T-helper 1 cell treated with Interleukin-12 subunit alpha and Interleukin-12 subunit beta and Interleukin-4 antibody, amounts not matched to agents 30 ng/mL and 1 ng/mL, for 36 hours (primary cell): ENCODE measurements at regions not wholly inside any gene's neighbourhood (a gene's known extent, or its start where the extent isn't known, plus 50 kb on each side); places are given as distances from the start of the nearest gene placed in this dataset.

Experiments
- intact Hi-C: fragments of 100-400 bp; cut with micrococcal nuclease; formaldehyde crosslinking; loops from one replicate; pipeline ENCODE4 v1.15.1; 2024

DNA sequence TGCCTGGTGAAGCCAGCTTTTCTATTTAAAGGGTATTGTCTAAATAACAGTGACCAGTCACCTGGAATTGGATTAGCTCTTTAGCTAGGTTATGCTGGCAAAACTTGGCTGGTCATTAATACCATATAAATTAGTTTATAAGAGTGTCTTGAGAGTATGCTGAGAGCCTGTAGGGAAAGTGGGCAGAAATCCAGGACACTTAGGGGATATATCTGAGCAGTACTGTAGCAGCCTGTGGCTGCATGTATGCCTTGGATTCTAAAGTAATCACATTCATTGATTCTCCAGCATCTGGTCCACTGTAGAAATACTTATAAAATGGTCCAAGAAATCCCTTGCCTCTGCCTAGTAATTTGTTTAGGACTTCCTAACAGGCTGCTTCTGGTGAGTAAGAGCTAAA lies 288.9 kb upstream of the DMAC1 start:
- intact Hi-C loops, result no loop called here

DNA sequence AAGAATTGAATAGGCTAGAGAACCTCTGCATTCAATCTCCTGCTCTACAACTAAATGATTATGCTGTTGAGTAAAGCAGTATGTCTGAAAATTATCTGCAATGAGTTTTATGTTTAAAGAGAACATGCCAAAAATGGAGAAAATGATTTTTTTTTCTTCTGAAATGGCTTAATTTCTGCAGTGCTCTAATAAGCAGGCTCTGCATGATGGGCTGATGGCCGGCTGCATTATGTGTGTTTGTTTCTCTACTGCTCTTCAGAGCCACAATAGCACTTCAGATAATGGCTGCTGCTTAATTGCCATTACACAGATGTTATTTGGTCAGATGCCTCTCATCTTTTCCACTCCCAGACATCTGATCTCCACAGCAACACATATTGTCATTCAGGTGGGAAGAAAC lies 286.4 kb upstream of the DMAC1 start:
- intact Hi-C loops, result no loop called here

DNA sequence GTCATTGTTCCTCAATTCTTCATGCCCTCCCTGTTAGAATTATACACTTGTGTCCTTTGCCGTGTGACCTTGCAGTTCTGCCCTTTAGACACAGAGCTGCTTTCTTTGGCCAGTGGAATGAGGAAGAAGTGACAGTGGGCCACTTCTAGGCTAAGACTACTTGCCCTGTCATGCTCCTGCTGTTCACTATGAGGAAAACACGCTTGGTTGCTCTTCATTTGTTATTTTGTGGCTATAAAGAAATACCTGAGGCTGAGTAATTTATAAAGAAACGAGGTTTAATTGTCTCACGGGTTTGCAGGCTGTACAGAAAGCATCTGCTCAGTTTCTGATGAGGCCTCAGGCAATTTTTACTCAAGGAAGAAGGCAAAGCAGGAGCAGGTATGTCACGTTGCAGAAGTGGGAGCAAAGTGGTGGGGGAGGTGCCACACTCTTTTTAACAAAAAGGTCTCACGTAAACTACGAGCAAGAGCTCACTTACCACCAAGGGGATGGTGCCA lies 279.1 kb upstream of the DMAC1 start:
- intact Hi-C loops, result no loop called here

GRCh38 chr9:8074713-8075286 lies 275.2 kb upstream of the DMAC1 start:
- intact Hi-C loops, result no loop called here

- intact Hi-C loops, result no loop called here
Observed at GRCh38 chr9:8071445-8071798, 271.8 kb upstream of the DMAC1 start.

DNA sequence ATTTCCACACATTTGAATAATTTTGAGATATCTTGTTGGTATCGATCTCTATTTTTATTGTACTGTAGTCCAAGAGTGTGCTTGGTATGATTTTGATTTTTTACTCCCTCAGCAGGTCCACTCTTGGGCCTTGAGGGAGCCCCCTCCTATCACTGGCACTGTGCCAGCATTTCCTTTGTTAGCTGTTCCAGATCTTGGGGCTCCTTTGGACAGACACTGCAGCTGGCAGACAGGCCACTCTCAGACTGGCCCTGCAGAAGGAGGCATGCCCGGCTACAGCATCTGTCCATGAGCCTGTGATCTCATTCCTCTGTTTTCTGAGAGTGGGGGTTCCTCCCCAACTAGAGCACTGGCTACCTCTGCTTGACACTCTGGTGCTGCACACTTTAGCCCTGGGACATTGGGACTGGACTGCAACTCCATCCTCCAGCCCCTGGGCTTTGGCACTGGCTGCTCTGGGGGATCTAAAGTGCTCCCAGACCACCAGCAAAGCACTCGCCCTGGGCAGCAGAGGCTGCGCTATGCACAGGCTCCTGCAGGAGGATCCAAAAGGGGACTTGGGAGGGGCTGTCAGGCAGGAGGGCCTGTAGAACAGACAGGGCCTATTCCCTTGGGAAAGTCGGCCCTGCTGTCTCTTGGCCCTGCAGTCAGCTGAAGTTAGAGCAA lies 271.3 kb upstream of the DMAC1 start:
- intact Hi-C loops, result no loop called here

GRCh38 chr9:8062459-8062858 lies 262.9 kb upstream of the DMAC1 start:
- intact Hi-C loops, result loop anchor here (10.0 kb wide), 1 partner anchor 218 kb away; no protein-coding TSS in a partner anchor

DNA sequence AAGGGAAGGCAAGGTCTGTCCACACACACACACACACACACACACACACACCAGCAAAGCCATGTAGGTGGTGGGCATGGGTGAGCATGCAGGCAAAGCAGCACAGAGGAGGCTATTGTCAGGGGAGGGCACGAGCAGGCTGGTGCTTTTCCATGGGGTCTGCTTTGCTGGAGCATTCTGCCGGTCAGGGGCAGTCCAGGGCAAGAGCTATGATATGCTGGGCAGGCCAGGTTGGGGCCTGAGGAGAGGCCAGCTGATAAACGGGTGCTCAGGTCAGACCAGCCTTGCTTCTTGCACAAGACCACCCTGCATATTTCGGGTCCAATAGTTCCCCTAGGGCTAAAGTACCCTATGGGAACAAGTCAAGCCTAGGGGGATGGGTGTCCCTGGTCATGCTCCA lies 253.9 kb upstream of the DMAC1 start:
- intact Hi-C loops, result no loop called here

DNA sequence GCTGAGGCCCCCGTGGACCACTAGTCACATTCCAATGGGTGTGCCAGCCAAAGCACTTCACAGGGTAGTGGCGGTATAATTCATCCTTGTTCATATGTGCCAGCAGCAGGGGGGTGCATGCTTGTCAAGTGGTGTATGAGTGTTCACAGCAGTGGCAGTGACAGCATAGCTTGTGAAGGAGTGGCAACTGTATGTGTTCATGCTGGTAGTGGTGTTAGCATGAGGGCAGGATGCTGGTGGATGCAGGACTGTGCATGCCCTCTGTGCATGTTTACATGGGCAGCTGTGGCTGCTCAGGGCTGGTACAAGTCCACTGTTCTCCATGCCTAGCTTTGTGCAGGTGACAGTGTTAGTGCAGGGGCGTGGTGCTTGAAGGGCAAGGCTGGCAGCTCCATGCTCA lies 253.4 kb upstream of the DMAC1 start:
- intact Hi-C loops, result no loop called here

DNA sequence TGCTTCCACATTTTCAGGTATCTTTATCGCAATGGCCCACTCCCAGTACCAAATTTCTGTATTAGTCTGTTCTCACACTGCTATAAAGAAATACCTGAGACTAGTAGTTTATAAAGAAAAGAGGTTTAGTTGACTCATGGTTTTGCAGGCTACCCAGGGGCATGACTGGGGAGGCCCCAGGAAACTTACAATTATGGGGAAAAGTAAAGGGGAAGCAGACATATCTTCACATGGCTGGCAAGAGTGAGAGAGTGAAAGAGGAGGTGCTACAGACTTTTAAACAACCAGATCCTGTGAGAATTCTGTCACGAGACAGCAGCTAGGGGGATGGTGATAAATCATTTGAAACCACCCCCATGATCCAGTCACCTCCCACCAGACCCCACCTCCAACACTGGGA lies 238.2 kb upstream of the DMAC1 start:
- intact Hi-C loops, result no loop called here

DNA sequence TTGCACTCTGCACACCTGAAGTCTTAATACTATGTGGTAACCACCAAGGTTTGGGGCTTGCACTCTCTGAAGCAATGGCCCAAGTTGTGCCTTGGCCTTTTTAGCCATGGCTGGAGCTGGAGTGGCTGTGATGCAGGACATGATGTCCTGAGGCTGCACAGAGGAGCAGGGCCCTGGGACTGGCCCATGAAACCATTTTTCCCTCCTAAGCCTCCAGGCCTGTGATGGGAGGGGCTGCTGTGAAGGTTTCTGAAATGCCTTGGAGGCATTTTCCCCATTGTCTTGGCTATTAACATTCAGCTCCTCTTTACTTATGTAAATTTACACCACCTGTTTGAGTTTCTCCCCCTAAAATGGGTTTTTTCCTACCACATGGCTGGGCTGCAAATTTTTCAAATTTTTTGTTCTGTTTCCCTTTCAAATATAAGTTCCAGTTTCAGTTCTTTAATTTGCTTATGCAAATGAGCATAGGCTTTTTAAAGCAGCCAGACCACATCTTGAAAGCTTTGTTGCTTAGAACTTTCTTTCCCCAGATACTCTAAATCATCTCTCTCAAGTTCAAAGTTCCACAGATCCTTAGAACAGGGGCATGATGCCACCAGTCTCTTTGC lies 237.4 kb upstream of the DMAC1 start:
- intact Hi-C loops, result no loop called here

- intact Hi-C loops, result no loop called here
Observed at GRCh38 chr9:8033794-8034193, 234.2 kb upstream of the DMAC1 start.

GRCh38 chr9:8030095-8030494 lies 230.5 kb upstream of the DMAC1 start:
- intact Hi-C loops, result no loop called here

- intact Hi-C loops, result no loop called here
Observed at GRCh38 chr9:8027351-8027750, 227.8 kb upstream of the DMAC1 start.

DNA sequence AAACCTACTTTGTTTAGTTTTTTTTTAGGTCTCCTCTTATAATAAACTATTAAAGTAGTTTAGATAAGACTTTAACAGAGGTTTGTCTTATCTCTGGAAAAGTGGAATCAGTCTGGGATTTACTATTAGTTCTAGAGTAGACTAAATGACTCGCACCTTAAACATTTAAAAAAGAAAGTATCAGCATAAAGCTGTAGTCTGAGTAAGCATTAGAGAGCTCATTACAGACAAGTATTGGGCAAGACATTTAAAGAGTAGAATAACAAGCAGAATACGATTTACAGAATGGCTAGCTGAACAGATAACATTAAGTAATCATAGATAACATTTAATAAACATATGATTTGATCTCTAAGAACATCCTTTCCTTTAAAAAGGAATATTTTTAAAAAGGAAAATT lies 226.0 kb upstream of the DMAC1 start:
- intact Hi-C loops, result no loop called here

- intact Hi-C loops, result no loop called here
Observed at GRCh38 chr9:8020186-8020585, 220.6 kb upstream of the DMAC1 start.

DNA sequence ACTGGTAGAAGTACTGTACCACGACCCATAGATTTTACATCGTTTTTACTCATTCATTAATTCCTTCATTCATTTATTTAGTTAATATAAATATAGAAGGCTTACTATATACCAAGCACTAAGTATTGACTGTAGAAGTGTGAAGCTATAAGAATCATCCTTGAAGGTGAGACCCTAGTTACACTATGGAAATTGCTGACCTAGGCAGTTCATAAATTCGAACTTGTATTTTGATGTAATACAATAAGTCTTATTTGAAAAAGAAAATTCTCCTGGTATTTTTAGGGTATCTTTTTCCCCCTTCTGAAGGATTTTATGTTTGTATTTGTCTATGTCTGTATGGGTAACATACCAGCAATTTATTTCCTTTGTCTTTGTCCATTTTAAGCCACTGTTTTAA lies 220.1 kb upstream of the DMAC1 start:
- intact Hi-C loops, result no loop called here

DNA sequence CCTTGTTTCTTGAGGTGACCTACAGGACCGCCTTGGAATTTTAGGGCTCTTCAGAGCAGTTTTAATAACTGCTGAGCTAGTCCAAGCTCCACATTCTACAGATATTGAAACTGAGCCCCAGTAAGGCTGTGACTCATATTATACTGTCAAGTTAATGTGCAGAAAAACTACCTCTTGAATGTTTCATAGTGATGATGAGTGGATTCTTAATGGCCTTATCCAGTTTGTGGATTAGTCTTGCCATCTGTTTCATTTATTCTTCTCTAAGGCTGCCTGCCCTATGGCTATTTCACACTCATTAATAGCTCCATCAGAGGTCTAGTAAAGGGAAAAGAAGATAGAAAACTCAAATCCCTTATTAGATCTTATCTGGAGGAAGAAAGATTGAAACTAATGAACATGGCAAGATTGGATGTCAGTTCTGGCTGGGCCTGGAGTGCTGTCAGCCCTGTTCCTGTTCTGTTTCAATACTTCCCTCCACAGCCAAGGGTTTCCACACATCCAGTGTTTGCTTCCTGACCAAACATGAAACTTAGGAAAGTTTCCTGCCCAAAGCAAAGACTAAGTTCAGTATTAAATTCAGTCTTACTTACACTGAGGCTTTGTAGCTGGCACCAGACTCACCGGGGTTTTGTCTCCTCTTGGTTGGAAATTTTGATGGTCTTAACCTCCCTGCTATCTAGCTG lies 215.6 kb upstream of the DMAC1 start:
- intact Hi-C loops, result no loop called here

DNA sequence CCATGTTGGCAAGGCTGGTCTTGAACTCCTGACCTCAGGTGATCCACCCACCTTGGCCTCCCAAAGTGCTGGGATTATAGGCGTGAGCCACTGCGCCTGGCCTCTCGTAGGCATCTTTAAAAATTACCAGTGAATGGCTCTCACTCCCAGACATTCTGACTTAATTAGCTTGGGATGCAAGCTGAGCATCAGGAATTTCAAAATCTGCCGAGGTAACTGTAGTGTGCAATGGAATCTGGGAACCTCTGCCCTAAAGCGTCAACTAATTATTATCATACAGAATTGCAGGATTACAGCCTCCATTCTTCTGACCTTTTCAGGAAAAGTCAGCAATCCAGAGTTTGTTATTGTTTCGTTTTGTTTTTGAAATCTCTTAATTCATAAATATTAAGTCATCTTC lies 213.4 kb upstream of the DMAC1 start:
- intact Hi-C loops, result no loop called here

GRCh38 chr9:8011974-8012373 lies 212.4 kb upstream of the DMAC1 start:
- intact Hi-C loops, result no loop called here

- intact Hi-C loops, result no loop called here
Observed at GRCh38 chr9:7996558-7996957, 197.0 kb upstream of the DMAC1 start.

DNA sequence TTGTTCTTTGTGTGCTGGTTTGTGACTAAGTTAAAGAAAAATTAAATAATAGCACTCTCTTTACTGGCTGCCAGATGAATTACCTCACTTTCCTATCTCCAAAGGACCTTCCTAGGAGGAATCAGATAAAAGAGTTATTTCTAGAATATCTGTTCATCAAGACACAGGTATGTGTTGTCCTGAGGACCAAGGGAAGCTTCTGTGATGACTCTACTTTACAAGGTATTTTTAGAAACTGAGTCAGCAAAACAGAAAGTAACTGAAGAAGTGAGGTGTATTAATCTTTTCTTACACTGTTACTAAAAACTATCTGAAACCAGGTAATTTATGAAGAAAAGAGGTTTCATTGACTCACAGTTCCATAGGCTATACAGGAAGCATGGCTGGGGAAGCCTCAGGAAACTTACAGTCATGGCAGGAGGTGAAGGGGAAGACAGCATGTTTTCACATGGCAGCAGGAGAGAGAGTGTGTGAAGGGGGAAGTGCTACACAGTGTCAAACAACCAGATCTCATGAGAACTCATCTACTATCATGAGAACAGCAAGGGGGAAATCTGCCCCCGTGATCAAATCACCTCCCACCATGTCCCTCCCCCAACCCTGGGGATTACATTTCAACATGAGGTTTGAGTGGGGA lies 189.2 kb upstream of the DMAC1 start:
- intact Hi-C loops, result no loop called here
